Adrenal gland (tissue), 9 donors: ENCODE measurements at regions not wholly inside any gene's neighbourhood (a gene's known extent, or its start where the extent isn't known, plus 50 kb on each side); places are given as distances from the start of the nearest gene placed in this dataset.

ENCODE experiments used
- DNase-seq, 7 donors: peaks; one replicate each; pipeline ENCODE4 v3.0.0-alpha.2; 2019 to 2020
- H3K27ac ChIP-seq, 5 donors: fragments of 200-600 bp; sonication (generic) in 4 of 5; 1 replicate in 3 of 5; 2 replicates in 2 of 5; pipeline versions ENCODE4 v1.5.1 to v1.8.0; 2016 to 2020; ENCODE audit warnings: mild to moderate bottlenecking in 1 of 5
- H3K27me3 ChIP-seq: fragments of 200-600 bp; 2 replicates; pipeline ENCODE4 v1.8.0; 2021
- H3K36me3 ChIP-seq, 2 donors: fragments of 200-600 bp; replicated peaks in 1 of 2; 1 replicate in 1 of 2; 2 replicates in 1 of 2; pipeline versions ENCODE4 v1.5.1 to v1.8.0; 2018 to 2022
- H3K4me1 ChIP-seq, 2 donors: fragments of 200-600 bp; replicated peaks in 1 of 2; 1 replicate in 1 of 2; 2 replicates in 1 of 2; pipeline versions ENCODE4 v1.5.1 to v1.8.0; 2018 to 2021
- H3K4me3 ChIP-seq, 4 donors: fragments of 200-600 bp; sonication (generic) in 3 of 4; one replicate each; pipeline ENCODE4 v1.5.1; 2016 to 2018
- H3K9me3 ChIP-seq, 3 donors: fragments of 200-600 bp; sonication (generic) in 1 of 3; replicated peaks in 1 of 3; 1 replicate in 2 of 3; 2 replicates in 1 of 3; pipeline versions ENCODE4 v1.5.1 to v1.8.0; 2016 to 2021
- POLR2A ChIP-seq, 2 donors: fragments of 450-650 bp; IDR thresholded peaks; one replicate each; pipeline ENCODE4 v1.6.1; 2017; ENCODE audit warnings: antibody characterized with exemption in 2 of 2, mild to moderate bottlenecking in 2 of 2, moderate library complexity in 1 of 2
- WGBS, 4 donors: extraction: QIAGEN DNeasy Blood & Tissue Kit in 2 of 4; methylation state at CpG; one replicate each; pipeline versions ENCODE4 v1.1.5 to v1.1.7; 2013 to 2017; 5-methylcytosine and 5-hydroxymethylcytosine counted together
- intact Hi-C, 2 donors: fragments of 100-400 bp; cut with DNase I; formaldehyde crosslinking; loops; one replicate each; pipeline versions ENCODE4 v1.14.1 to v1.15.0; 2022 to 2023
- TF ChIP-seq, protein P1 (sequence below), 6 experiments: fragments of 450-650 bp in 4 of 6; fragments of 200-600 bp in 2 of 6; sonication (generic) in 1 of 6; IDR thresholded peaks; 1 replicate in 5 of 6; 2 replicates in 1 of 6; pipeline versions ENCODE4 v1.5.1 to v1.8.0; 2016 to 2021; ENCODE audit warnings: antibody characterized with exemption in 6 of 6, mild to moderate bottlenecking in 2 of 6, moderate library complexity in 1 of 6
- donor health status: healthy with polysubstance abuse.
- donor health status: Bipolar disorder and iron deficiency.
- donor health status: DM: yes; HTN: yes; CAD: no.
- donor health status: DM: no; HTN: no; CAD: no.
- donor health status: DM: no; HTN: no; CAD: no.

DNA sequence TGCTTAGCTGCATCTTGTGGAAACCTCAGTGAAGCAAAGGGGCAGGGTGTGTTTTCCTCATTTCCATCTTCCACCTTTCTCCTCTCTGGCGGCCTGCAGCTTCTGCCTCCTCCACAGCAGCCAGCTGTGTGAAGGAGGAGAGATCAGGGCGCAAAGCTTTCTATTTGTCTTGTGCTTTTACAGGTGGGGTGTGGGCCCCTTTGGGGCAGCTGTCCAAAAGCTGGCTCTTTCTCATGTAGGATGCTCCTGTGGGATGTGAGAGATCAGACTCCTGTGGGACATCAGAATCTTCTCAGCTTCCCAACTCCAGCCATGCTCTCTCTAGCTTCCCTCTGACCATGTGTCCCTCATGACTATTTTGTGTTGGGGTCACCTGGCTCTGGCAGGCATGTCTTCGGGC lies 227.1 kb downstream of the MID1 start:
- intact Hi-C loops = no loop called here
- no peak overlapping the region for H3K27ac ChIP-seq
- TF ChIP-seq, protein P1, sequence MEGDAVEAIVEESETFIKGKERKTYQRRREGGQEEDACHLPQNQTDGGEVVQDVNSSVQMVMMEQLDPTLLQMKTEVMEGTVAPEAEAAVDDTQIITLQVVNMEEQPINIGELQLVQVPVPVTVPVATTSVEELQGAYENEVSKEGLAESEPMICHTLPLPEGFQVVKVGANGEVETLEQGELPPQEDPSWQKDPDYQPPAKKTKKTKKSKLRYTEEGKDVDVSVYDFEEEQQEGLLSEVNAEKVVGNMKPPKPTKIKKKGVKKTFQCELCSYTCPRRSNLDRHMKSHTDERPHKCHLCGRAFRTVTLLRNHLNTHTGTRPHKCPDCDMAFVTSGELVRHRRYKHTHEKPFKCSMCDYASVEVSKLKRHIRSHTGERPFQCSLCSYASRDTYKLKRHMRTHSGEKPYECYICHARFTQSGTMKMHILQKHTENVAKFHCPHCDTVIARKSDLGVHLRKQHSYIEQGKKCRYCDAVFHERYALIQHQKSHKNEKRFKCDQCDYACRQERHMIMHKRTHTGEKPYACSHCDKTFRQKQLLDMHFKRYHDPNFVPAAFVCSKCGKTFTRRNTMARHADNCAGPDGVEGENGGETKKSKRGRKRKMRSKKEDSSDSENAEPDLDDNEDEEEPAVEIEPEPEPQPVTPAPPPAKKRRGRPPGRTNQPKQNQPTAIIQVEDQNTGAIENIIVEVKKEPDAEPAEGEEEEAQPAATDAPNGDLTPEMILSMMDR (IDR thresholded peaks at IDR 0.05) = no peak
- TF ChIP-seq POLR2A (IDR thresholded peaks at IDR 0.05) = no peak

DNA sequence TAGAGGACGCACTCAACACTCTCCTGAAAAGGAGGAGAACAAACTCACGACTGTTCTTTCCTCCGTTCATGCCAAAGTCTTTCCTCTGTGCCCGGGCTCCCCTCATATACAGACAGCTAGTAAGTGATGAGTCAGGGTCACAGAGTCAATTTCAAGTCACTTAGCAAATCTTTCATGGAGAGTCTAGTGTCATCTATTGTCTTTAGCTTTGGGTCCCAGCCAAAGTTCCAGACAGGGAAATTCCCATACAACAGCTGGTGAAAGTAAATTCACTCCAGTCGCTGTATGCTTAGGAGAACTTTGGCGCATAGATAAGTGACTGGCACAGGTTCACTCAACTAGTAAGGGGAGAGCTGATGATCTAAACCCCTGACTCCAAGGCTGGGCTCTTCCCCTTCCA lies 226.5 kb downstream of the MID1 start:
- no peak overlapping the region for H3K27ac ChIP-seq
- TF ChIP-seq POLR2A (IDR thresholded peaks at IDR 0.05) = no peak
- TF ChIP-seq, protein P1 (IDR thresholded peaks at IDR 0.05) = no peak
- intact Hi-C loops = no loop called here
- peak in 1 of 7 donors; percentile 1 for DNase-seq
- 52 to 78% (median 64%) methylated on average over 3 to 6 of the region's 6 CpGs for WGBS, 4 donors
- H3K4me1 ChIP-seq = no peaks in the 10 kb centered on the region
- no peaks in the 10 kb centered on the region for H3K36me3 ChIP-seq
- H3K27me3 ChIP-seq = no peaks in the 10 kb centered on the region
- no peaks in the 10 kb centered on the region for H3K9me3 ChIP-seq
- no peak overlapping the region for H3K4me3 ChIP-seq

More for the DNA sequence above, 227.1 kb downstream of the MID1 start:
- H3K27me3 ChIP-seq = peaks cover 3% of the 10 kb centered on the region
- H3K36me3 ChIP-seq = no peaks in the 10 kb centered on the region
- no peaks in the 10 kb centered on the region for H3K4me1 ChIP-seq
- DNase-seq = no peak
- 70 to 87% (median 74%) methylated on average over 2 to 3 of the region's 3 CpGs for WGBS, 4 donors
- no peak overlapping the region for H3K4me3 ChIP-seq
- H3K9me3 ChIP-seq = no peaks in the 10 kb centered on the region

DNA sequence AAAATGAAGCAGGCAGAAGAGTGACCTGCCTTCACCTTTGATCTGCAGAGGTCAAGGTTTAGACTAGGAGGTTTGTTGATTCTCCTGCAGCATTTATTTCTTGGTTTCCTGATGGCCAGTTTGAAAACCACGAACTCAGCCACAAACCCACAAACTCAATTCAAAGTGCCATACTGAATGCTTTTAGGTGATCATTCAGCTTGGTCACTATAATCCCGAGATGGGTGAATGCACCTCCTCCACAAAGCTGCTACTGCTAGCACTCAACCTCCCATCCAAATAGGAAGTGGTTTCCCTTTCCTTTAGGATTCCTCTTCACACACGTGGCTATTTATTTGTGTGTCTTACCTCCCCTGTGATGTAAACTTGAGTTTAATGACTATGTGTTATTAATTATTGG lies 225.2 kb downstream of the MID1 start:
- Histone ChIP-seq H3K27me3 (no peaks in the 10 kb centered on the region), H3K27ac (no peak overlapping the region), H3K36me3 (no peaks in the 10 kb centered on the region), H3K4me1 (no peaks in the 10 kb centered on the region), H3K4me3 (no peak overlapping the region), H3K9me3 (no peaks in the 10 kb centered on the region)
- TF ChIP-seq, protein P1 (IDR thresholded peaks at IDR 0.05) = no peak
- TF ChIP-seq POLR2A (IDR thresholded peaks at IDR 0.05) = no peak
- intact Hi-C loops = no loop called here
- WGBS, 4 donors = 43 to 48% (median 47%) methylated on average over 3 of the region's 3 CpGs
- no peak for DNase-seq
